CD4-positive, alpha-beta T cell (primary cell): ENCODE measurements at regions not wholly inside any gene's neighbourhood (a gene's known extent, or its start where the extent isn't known, plus 50 kb on each side); places are given as distances from the start of the nearest gene placed in this dataset.
"Not testable (repeated sequence)": the region's sequence is repeated elsewhere in the genome, so short reads cannot be mapped to it uniquely, and the experiment has no call there.

Source experiments
- ATAC-seq: fragments of 200-7000 bp; cut with Tn5 transposase; one replicate; pipeline ENCODE4 v1.10.0; 2022; ENCODE audit warnings: mild to moderate bottlenecking; ENCODE audit not compliant: poor library complexity
- CTCF ChIA-PET: fragments of 350-600 bp; sonication (Branson Sonifier 250); formaldehyde crosslinking; loops from one replicate; lab custom pipeline; 2021; ENCODE audit warnings: antibody characterized with exemption, inconsistent platforms; lab: Charles Lee
- POLR2A ChIA-PET: fragments of 350-600 bp; sonication (Branson Sonifier 250); formaldehyde crosslinking; loops from one replicate; lab custom pipeline; 2021; ENCODE audit warnings: antibody characterized with exemption, inconsistent platforms; lab: Charles Lee
- DNase-seq, 14 experiments: peaks; one replicate each; pipeline ENCODE4 v3.0.0-alpha.2; 2013 to 2020; ENCODE audit warnings: mixed read lengths in 2 of 14
- H3K27ac ChIP-seq, 2 donors: one replicate each; pipeline versions ENCODE4 v1.5.1 to v1.7.0; 2013; ENCODE audit warnings: low read length in 2 of 2, low read depth in 1 of 2, mild to moderate bottlenecking in 1 of 2
- H3K27me3 ChIP-seq, 2 experiments: 1 replicate in 1 of 2; 2 replicates in 1 of 2; pipeline versions ENCODE4 v1.6.1 to v1.7.0; 2013; ENCODE audit warnings: low read length in 2 of 2, control low read depth in 1 of 2, mild to moderate bottlenecking in 1 of 2, moderate library complexity in 1 of 2; ENCODE audit not compliant: insufficient read depth in 2 of 2, control insufficient read depth in 1 of 2
- H3K36me3 ChIP-seq: one replicate; pipeline ENCODE4 v1.6.1; 2013; ENCODE audit warnings: low read length, control low read depth; ENCODE audit not compliant: insufficient read depth
- H3K4me1 ChIP-seq: one replicate; pipeline ENCODE4 v1.6.1; 2013; ENCODE audit warnings: low read length, control low read depth; ENCODE audit not compliant: insufficient read depth
- H3K4me3 ChIP-seq: one replicate; pipeline ENCODE4 v1.5.1; 2013; ENCODE audit warnings: mild to moderate bottlenecking, low read length, moderate library complexity
- H3K9me3 ChIP-seq, 2 experiments: 1 replicate in 1 of 2; 2 replicates in 1 of 2; pipeline versions ENCODE4 v1.6.1 to v1.7.0; 2013; ENCODE audit warnings: low read length in 2 of 2, mild to moderate bottlenecking in 2 of 2, control low read depth in 1 of 2, moderate library complexity in 1 of 2; ENCODE audit not compliant: control insufficient read depth in 1 of 2, insufficient read depth in 1 of 2
- H3K27ac Mint-ChIP-seq: one replicate; pipeline ENCODE4 v1.8.0; 2020; ENCODE audit warnings: mixed read lengths
- H3K27me3 Mint-ChIP-seq: one replicate; pipeline ENCODE4 v1.8.0; 2021; ENCODE audit warnings: mixed read lengths
- H3K36me3 Mint-ChIP-seq: one replicate; pipeline ENCODE4 v1.8.0; 2021; ENCODE audit warnings: low read depth, mixed read lengths
- H3K4me1 Mint-ChIP-seq: one replicate; pipeline ENCODE4 v1.8.0; 2021; ENCODE audit warnings: low read depth, mixed read lengths
- H3K4me3 Mint-ChIP-seq: one replicate; pipeline ENCODE4 v1.8.0; 2020; ENCODE audit warnings: mild to moderate bottlenecking, mixed read lengths
- H3K9me3 Mint-ChIP-seq: one replicate; pipeline ENCODE4 v1.8.0; 2020; ENCODE audit warnings: mixed read lengths
- intact Hi-C, 2 experiments: fragments of 100-400 bp; cut with DNase I in 1 of 2; cut with micrococcal nuclease in 1 of 2; formaldehyde crosslinking; loops; one replicate each; pipeline versions ENCODE4 v1.15.1 to v1.9.0; 2023 to 2025; cut with DNase I, micrococcal nuclease
- TF ChIP-seq, protein P1 (sequence below): fragments of 200-600 bp; IDR thresholded peaks from one replicate; pipeline ENCODE4 v1.8.0; 2022; ENCODE audit warnings: antibody characterized with exemption, mild to moderate bottlenecking

DNA sequence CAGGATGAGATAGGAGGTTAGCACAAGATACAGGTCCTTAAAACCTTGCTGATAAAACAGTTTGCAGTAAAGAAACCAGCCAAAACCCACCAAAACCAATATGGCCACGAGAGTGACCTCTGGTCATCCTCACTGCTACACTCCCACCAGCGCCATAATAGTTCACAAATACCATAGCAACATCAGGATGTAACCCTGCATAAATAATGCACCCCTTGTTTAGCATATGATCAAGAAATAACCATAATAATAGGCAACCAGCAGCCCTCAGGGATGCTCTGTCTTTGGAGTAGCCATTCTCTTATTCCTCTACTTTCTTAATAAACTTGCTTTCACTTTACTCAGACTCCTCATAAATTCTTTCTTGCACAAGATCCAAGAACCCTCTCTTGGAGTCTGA is 86.9 kb upstream of the PRSS3 start:
- Histone ChIP-seq H3K4me1 (no peaks in the 10 kb centered on the region), H3K9me3 (no peaks in the 10 kb centered on the region), H3K27ac (no peak overlapping the region), H3K4me3 (no peak overlapping the region), H3K36me3 (no peaks in the 10 kb centered on the region), H3K27me3 (no peaks in the 10 kb centered on the region)
- Mint-ChIP-seq H3K36me3 (no peaks in the 10 kb centered on the region), H3K27me3 (peaks cover 25% of the 10 kb centered on the region), H3K9me3 (peaks cover 2% of the 10 kb centered on the region), H3K4me1 (no peaks in the 10 kb centered on the region), H3K27ac (no peak overlapping the region), H3K4me3 (no peak overlapping the region)
- no peak for DNase-seq
- ChIA-PET POLR2A (no interaction called here), CTCF (no interaction called here)
- no peak for ATAC-seq
- intact Hi-C loops, result no loop called here
- TF ChIP-seq, protein P1, sequence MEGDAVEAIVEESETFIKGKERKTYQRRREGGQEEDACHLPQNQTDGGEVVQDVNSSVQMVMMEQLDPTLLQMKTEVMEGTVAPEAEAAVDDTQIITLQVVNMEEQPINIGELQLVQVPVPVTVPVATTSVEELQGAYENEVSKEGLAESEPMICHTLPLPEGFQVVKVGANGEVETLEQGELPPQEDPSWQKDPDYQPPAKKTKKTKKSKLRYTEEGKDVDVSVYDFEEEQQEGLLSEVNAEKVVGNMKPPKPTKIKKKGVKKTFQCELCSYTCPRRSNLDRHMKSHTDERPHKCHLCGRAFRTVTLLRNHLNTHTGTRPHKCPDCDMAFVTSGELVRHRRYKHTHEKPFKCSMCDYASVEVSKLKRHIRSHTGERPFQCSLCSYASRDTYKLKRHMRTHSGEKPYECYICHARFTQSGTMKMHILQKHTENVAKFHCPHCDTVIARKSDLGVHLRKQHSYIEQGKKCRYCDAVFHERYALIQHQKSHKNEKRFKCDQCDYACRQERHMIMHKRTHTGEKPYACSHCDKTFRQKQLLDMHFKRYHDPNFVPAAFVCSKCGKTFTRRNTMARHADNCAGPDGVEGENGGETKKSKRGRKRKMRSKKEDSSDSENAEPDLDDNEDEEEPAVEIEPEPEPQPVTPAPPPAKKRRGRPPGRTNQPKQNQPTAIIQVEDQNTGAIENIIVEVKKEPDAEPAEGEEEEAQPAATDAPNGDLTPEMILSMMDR, result no peak

DNA sequence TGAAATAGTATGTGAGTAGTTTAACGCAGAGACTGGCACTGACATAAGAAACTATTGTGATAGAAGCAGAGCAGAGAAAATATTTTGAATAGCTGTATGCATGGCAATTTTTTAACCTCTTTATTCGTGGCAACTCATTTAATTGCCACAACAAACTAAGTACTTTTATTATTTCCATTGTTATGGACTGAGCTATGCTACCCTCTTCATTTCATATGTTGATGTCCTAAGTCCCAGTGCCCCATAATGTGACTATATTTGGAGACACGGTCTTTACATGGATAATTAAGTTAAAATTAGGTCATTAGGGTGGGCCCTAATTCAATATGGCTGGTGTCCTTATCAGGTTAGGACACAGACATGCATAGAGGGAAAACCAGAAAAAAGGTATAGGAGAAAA is 86.1 kb upstream of the PRSS3 start:
- no peak overlapping the region for H3K4me3 ChIP-seq
- Mint-ChIP-seq H3K4me1 (no peaks in the 10 kb centered on the region), H3K9me3 (peaks cover 2% of the 10 kb centered on the region), H3K36me3 (no peaks in the 10 kb centered on the region), H3K27ac (no peak overlapping the region), H3K4me3 (no peak overlapping the region), H3K27me3 (peaks cover 20% of the 10 kb centered on the region)
- ChIA-PET POLR2A (no interaction called here), CTCF (interaction anchor here (0.7 kb wide), 1 partner anchor 13 kb away, joined by 3 read pairs; no protein-coding TSS in a partner anchor)
- no peak for ATAC-seq
- no peak for DNase-seq
- no peaks in the 10 kb centered on the region for H3K27me3 ChIP-seq
- TF ChIP-seq, protein P1, result no peak
- no peaks in the 10 kb centered on the region for H3K4me1 ChIP-seq
- no peaks in the 10 kb centered on the region for H3K9me3 ChIP-seq
- H3K36me3 ChIP-seq, result no peaks in the 10 kb centered on the region
- no peak overlapping the region for H3K27ac ChIP-seq
- intact Hi-C loops, result no loop called here

DNA sequence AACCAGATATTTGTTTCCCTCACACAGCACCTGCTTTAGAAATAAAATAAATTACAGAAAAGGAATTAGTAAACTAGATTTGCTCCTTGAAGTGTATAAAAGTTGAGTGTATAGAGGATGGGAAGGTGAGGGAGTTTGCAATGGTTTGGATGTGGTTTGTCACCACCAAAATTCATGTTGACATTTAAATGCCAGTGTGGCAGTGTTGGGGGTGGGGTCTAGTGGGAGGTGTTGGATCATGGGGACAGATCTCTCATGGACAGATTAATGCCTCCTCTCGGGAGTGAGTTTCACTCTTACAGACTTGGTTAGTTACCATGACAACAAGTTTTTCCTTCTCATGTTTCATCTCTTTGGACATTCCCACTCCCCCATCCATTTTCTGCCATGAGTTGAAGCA is 83.9 kb upstream of the PRSS3 start:
- POLR2A ChIA-PET, H3K27ac ChIP-seq, H3K27me3 ChIP-seq, DNase-seq, H3K9me3 Mint-ChIP-seq, H3K27ac Mint-ChIP-seq, CTCF ChIA-PET, H3K4me1 ChIP-seq, intact Hi-C loops, H3K4me3 Mint-ChIP-seq, H3K4me1 Mint-ChIP-seq, ATAC-seq, H3K36me3 ChIP-seq, H3K4me3 ChIP-seq, H3K36me3 Mint-ChIP-seq, H3K9me3 ChIP-seq: not testable (repeated sequence)
- peaks cover 14% of the 10 kb centered on the region for H3K27me3 Mint-ChIP-seq

DNA sequence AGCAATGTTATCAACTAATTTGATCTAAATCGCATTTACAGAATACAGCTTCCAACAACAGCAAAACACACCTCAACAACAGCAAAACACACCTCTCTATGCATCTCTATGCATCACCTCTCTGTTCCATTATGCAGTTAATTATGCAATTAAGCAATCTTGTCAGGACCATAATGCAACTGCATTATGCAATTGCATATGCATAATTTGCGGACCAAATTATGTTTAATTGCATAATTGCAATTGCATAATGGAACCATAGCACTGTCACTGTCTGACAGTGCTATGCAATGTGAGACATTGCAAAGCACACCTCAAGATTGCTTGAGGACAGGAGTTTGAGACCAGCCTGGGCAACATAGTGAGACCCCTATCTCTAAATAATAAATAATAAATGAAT is 80.4 kb upstream of the PRSS3 start:
- Histone ChIP-seq H3K36me3 (no peaks in the 10 kb centered on the region), H3K4me1 (no peaks in the 10 kb centered on the region), H3K27ac (no peak overlapping the region), H3K4me3 (no peak overlapping the region), H3K27me3 (no peaks in the 10 kb centered on the region), H3K9me3 (no peaks in the 10 kb centered on the region)
- DNase-seq (no peak), ATAC-seq (no peak)
- no peak overlapping the region for H3K27ac Mint-ChIP-seq
- no peaks in the 10 kb centered on the region for H3K4me1 Mint-ChIP-seq
- intact Hi-C loops, result no loop called here
- peaks cover 9% of the 10 kb centered on the region for H3K27me3 Mint-ChIP-seq
- H3K4me3 Mint-ChIP-seq, result no peak overlapping the region
- H3K36me3 Mint-ChIP-seq, result no peaks in the 10 kb centered on the region
- H3K9me3 Mint-ChIP-seq, result no peaks in the 10 kb centered on the region
- TF ChIP-seq, protein P1, result no peak
- CTCF ChIA-PET, result no interaction called here
- POLR2A ChIA-PET, result interaction anchor here (0.8 kb wide), 1 partner anchor 160 kb away, joined by 3 read pairs; no protein-coding TSS in a partner anchor
